ENCODE measurements at regions not wholly inside any gene's neighbourhood (a gene's known extent, or its start where the extent isn't known, plus 50 kb on each side); places are given as distances from the start of the nearest gene placed in this dataset.
"Not testable (repeated sequence)": the region's sequence is repeated elsewhere in the genome, so short reads cannot be mapped to it uniquely, and the experiment has no call there.

- no peak overlapping the region for H3K27ac ChIP-seq
- no peaks in the 10 kb centered on the region for H3K36me3 ChIP-seq
- no peak overlapping the region for H3K4me3 ChIP-seq
- H4K20me1 ChIP-seq = no peaks in the 10 kb centered on the region
- no peak overlapping the region for H3K9ac ChIP-seq
- no peak for TF ChIP-seq Cebpa-rat (IDR thresholded peaks at IDR 0.05)
- H3K9me3 ChIP-seq (replicated peaks in 1 of 11) = no peaks in the 10 kb centered on the region
- H3K27me3 ChIP-seq = 0 out of 22 replicates have a peak, but pooled peaks cover 0 to 4% (median 0%) of the 10 kb centered on the region in 11 experiments
- H3K4me1 ChIP-seq = peaks cover 0 to 55% (median 6%) of the 10 kb centered on the region in 10 experiments; a peak in 13 of 20 replicates
- H3K4me2 ChIP-seq = no peak overlapping the region
These were observed 107.5 kb upstream of the PDE10A start for GRCh38 chr6:165770397-165771082.

- H3K36me3 ChIP-seq = no peaks in the 10 kb centered on the region
- no peak overlapping the region for H3K4me3 ChIP-seq
- no peaks in the 10 kb centered on the region for H3K27me3 ChIP-seq
- no peak overlapping the region for H3K27ac ChIP-seq
- no peaks in the 10 kb centered on the region for H3K9me3 ChIP-seq (replicated peaks in 1 of 11)
- peaks cover 0 to 49% (median under 1%) of the 10 kb centered on the region in 10 experiments; a peak in 7 of 20 replicates for H3K4me1 ChIP-seq
- H4K20me1 ChIP-seq = no peaks in the 10 kb centered on the region
- no peak for TF ChIP-seq Cebpa-rat (IDR thresholded peaks at IDR 0.05)
- no peak overlapping the region for H3K9ac ChIP-seq
- H3K4me2 ChIP-seq = peak overlapping the region in 1 of 11 experiments; percentile 54; a peak in 2 of 22 replicates
These were observed 106.8 kb upstream of the PDE10A start for GRCh38 chr6:165769884-165770283.

- H3K4me2 ChIP-seq = peak overlapping the region in 2 of 11 experiments; percentile 47 to 54; a peak in 4 of 22 replicates
- H3K4me3 ChIP-seq = no peak overlapping the region
- H3K4me1 ChIP-seq = peaks cover 0 to 45% (median 0%) of the 10 kb centered on the region in 10 experiments; a peak in 6 of 20 replicates
- 0 out of 22 replicates have a peak overlapping the region, but pooled peaks of 1 of the 11 experiments have one; percentile 1 for H3K27ac ChIP-seq
- no peak overlapping the region for H3K9ac ChIP-seq
- H3K9me3 ChIP-seq (replicated peaks in 1 of 11) = no peaks in the 10 kb centered on the region
- H4K20me1 ChIP-seq = no peaks in the 10 kb centered on the region
- H3K27me3 ChIP-seq = no peaks in the 10 kb centered on the region
- H3K36me3 ChIP-seq = no peaks in the 10 kb centered on the region
- TF ChIP-seq Cebpa-rat (IDR thresholded peaks at IDR 0.05) = no peak
These were observed 106.4 kb upstream of the PDE10A start for GRCh38 chr6:165769401-165769800.

- Histone ChIP-seq H3K27me3 (no peaks in the 10 kb centered on the region), H3K4me3 (no peak overlapping the region), H3K36me3 (no peaks in the 10 kb centered on the region), H3K9ac (no peak overlapping the region), H4K20me1 (no peaks in the 10 kb centered on the region), H3K4me2 (peak overlapping the region in 3 of 11 experiments; percentile 1 to 54 (median 47); a peak in 4 of 22 replicates), H3K27ac (0 out of 22 replicates have a peak overlapping the region, but pooled peaks of 1 of the 11 experiments have one; percentile 1), H3K4me1 (peaks cover 0 to 45% (median 0%) of the 10 kb centered on the region in 10 experiments; a peak in 6 of 20 replicates), H3K9me3 (replicated peaks in 1 of 11) (no peaks in the 10 kb centered on the region)
- TF ChIP-seq Cebpa-rat (IDR thresholded peaks at IDR 0.05) = no peak
These were observed 105.9 kb upstream of the PDE10A start for GRCh38 chr6:165768961-165769360.

- Histone ChIP-seq H3K9me3 (replicated peaks in 1 of 11) (peaks cover 0 to 1% (median 0%) of the 10 kb centered on the region in 11 experiments; a peak in 1 of 22 replicates), H3K4me3 (no peak overlapping the region), H3K36me3 (no peaks in the 10 kb centered on the region), H3K4me2 (peak overlapping the region in 3 of 11 experiments; percentile 65 to 75 (median 70); a peak in 6 of 22 replicates), H3K27ac (peak overlapping the region in 2 of 11 experiments; percentile 34 to 52; a peak in 3 of 22 replicates), H3K9ac (no peak overlapping the region), H3K27me3 (no peaks in the 10 kb centered on the region), H3K4me1 (peaks cover 0 to 45% (median 0%) of the 10 kb centered on the region in 10 experiments; a peak in 6 of 20 replicates), H4K20me1 (no peaks in the 10 kb centered on the region)
- peak in 2 of 11 experiments; percentile 13 to 55; a peak in 1 of 22 replicates for TF ChIP-seq Cebpa-rat (IDR thresholded peaks at IDR 0.05)
These were observed 104.2 kb upstream of the PDE10A start for GRCh38 chr6:165767228-165767627.

GRCh38 chr6:165766457-165766856 lies 103.4 kb upstream of the PDE10A start:
- Histone ChIP-seq H3K9me3 (replicated peaks in 1 of 11) (peaks cover 0 to 4% (median 0%) of the 10 kb centered on the region in 11 experiments; a peak in 1 of 22 replicates), H3K36me3 (no peaks in the 10 kb centered on the region), H3K27ac (peak overlapping the region in 2 of 11 experiments; percentile 34 to 52; a peak in 3 of 22 replicates), H3K4me1 (peaks cover 0 to 45% (median 0%) of the 10 kb centered on the region in 10 experiments; a peak in 6 of 20 replicates), H3K9ac (peak overlapping the region in 1 of 11 experiments; percentile 10; a peak in 1 of 22 replicates), H4K20me1 (no peaks in the 10 kb centered on the region), H3K4me2 (peak overlapping the region in 3 of 11 experiments; percentile 65 to 75 (median 70); a peak in 6 of 22 replicates), H3K27me3 (no peaks in the 10 kb centered on the region), H3K4me3 (no peak overlapping the region)
- no peak for TF ChIP-seq Cebpa-rat (IDR thresholded peaks at IDR 0.05)

GRCh38 chr6:165766026-165766425 lies 103.0 kb upstream of the PDE10A start:
- TF ChIP-seq Cebpa-rat (IDR thresholded peaks at IDR 0.05) = no peak
- Histone ChIP-seq H3K27ac (peak overlapping the region in 2 of 11 experiments; percentile 34 to 52; a peak in 3 of 22 replicates), H3K9me3 (replicated peaks in 1 of 11) (peaks cover 0 to 4% (median 0%) of the 10 kb centered on the region in 11 experiments; a peak in 1 of 22 replicates)

GRCh38 chr6:165765256-165765655 lies 102.2 kb upstream of the PDE10A start:
- not testable (repeated sequence) for H3K9ac ChIP-seq; H4K20me1 ChIP-seq; H3K27me3 ChIP-seq; H3K4me2 ChIP-seq; H3K4me3 ChIP-seq; H3K9me3 ChIP-seq (replicated peaks in 1 of 11); H3K36me3 ChIP-seq; H3K27ac ChIP-seq
- H3K4me1 ChIP-seq = peaks cover 0 to 45% (median 0%) of the 10 kb centered on the region in 10 experiments; a peak in 6 of 20 replicates

More at GRCh38 chr6:165766026-165766425, 103.0 kb upstream of the PDE10A start:
- Histone ChIP-seq H3K9ac (peak overlapping the region in 1 of 11 experiments; percentile 10; a peak in 1 of 22 replicates), H4K20me1 (no peaks in the 10 kb centered on the region), H3K27me3 (no peaks in the 10 kb centered on the region), H3K4me3 (no peak overlapping the region), H3K4me2 (peak overlapping the region in 3 of 11 experiments; percentile 65 to 75 (median 70); a peak in 6 of 22 replicates), H3K36me3 (no peaks in the 10 kb centered on the region), H3K4me1 (peaks cover 0 to 45% (median 0%) of the 10 kb centered on the region in 10 experiments; a peak in 6 of 20 replicates)

GRCh38 chr6:165762876-165763275 lies 99.8 kb upstream of the PDE10A start:
- Histone ChIP-seq H3K27me3 (no peaks in the 10 kb centered on the region), H4K20me1 (no peaks in the 10 kb centered on the region), H3K4me2 (no peak overlapping the region), H3K27ac (no peak overlapping the region), H3K4me1 (peaks cover 0 to 25% (median 0%) of the 10 kb centered on the region in 10 experiments; a peak in 6 of 20 replicates), H3K9me3 (replicated peaks in 1 of 11) (peaks cover 0 to 4% (median 0%) of the 10 kb centered on the region in 11 experiments; a peak in 1 of 22 replicates), H3K4me3 (no peak overlapping the region), H3K36me3 (no peaks in the 10 kb centered on the region), H3K9ac (no peak overlapping the region)
- TF ChIP-seq Cebpa-rat (IDR thresholded peaks at IDR 0.05) = no peak

Data from BLaER1 treated with 17β-estradiol and CSF1 and Interleukin-3, amounts not matched to agents 10 nM and 100 nM (cell line).